Fibroblast of skin of scalp (primary cell): ENCODE measurements at regions not wholly inside any gene's neighbourhood (a gene's known extent, or its start where the extent isn't known, plus 50 kb on each side); places are given as distances from the start of the nearest gene placed in this dataset.
A peak's percentile ranks its signal among the peaks of the same experiment; 100 is the strongest.
"Not testable (repeated sequence)": the region's sequence is repeated elsewhere in the genome, so short reads cannot be mapped to it uniquely, and the experiment has no call there.

Source experiments
- DNase-seq: peaks from one replicate; pipeline ENCODE4 v3.0.0-alpha.2; 2013

DNA sequence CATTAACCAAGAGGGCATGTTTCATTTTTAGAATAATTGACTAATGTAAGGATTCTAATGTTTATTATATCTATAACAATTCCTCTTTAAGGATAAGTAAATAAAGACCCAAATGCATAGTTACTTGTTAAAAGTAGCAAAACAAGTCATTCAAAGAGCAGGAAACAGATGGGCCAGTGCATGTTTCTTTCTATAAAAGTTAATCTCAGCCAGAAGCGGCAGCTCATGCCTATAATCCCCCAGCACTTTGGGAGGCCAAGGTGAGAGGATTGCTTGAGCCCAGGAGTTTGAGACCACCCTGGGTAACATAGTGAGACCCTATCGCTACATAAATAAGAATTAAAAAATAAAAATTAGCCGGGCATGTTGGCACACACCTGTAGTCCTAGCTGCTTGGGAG lies 391.0 kb upstream of the RGS6 start:
- DNase-seq, result no peak

DNA sequence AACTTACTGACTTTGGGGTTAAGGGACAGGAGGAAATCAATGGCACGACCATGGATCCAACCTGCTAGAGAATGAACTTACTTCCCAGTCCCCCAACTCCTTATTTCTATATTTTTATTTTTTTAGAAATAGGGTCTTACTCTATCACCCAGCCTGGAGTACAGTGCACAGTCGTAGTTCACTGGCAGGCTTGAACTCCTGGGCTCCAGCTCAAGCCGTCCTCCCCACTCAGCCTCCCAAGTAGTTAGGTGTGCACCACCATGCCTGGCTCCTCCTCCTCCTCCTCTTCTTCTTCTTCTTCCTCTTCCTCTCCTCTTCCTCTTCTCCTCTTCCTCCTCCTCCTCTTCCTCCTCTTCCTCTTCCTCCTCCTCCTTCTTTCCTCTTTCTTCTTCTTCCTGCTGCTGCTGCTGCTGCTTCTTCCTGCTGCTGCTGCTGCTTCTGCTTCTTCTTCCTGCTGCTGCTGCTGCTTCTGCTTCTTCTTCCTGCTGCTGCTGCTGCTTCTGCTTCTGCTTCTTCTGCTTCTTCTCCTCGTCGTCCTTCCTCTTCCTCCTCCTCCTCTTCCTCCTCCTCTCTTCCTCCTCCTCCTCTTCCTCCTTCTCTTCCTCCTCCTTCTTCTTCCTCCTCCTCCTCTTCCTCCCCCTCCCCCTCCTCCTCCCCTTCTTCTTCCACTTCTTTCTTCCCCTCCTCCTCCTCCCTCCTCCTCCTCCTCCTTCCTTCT lies 390.1 kb upstream of the RGS6 start:
- no peak for DNase-seq

DNA sequence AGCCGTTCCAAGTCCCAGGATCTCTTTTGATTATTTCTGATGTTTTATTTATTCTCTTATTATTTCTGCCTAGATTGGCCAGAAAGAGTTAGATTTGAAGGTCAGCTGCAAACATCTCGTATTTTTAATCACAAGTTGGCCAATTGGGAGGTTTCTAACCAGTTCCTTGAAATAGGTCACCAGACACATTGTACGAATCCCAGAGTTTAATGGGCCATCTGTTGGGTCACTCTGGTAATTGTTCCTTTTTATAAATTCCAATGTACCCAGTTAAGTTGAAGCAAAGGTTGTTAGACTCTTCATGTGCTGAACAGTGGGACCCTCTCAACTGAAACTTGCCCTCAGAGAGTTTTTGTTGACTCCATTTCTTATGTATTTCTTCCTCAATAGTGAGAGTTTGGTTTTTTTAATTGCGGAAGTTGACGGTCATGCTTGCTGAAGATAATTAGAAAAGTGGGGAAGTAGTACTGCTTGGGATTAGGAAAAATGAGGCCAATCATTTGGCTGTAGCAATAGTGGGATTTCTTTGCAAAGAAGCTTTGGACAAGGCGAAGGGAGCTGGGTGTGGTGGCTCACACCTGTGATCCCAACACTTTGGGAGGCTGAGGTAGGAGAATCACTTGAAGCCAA lies 382.7 kb upstream of the RGS6 start:
- no peak for DNase-seq

DNA sequence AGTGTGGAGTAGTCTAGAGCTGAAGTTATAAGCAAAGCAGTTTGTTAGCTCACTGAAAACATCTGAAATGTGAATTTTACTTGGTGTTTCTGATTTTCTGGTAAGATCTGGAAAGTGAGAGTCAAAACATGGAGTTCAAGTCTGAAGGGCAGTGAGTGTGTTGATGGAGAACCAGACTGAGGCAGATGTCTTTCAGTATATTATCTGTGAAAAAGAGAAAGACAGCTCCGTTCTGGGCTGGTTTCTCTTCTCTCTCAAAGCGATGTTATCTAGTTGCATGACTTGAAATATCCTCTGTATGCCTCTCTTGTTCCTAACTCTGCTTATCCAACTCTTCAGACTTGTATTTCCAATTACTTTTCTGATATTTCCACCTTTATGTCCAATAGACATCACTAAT lies 381.9 kb upstream of the RGS6 start:
- DNase-seq, result no peak

DNA sequence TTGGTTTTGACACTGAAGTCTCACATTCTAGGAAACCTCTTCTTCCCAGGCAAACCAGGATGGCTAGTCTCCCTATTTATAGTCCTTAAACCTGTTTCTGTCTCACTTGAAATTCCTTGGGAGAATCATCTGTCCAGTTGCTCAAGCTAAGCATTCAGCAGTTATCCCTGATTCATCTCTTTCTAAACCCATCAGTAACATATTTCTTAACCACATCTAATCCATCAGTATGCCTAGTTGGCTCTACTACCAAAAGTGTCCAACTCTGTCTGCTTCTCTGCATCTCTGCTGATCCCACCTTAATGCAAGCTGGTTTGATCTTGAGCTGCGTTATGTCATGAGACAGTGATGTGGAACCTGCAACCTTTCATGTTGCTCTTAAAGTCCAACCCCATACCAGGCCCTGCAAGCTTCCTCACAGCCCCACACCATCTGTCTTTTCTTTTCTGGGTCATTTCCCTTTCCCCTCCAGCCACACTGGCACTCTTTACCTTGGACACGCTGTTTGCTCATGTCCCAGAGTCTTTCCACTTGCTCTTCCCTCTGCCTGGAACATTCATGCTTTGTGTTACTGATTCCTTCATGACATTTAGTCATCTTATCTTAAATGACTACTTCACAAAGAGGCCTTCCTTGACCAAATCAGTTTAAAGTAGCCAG lies 380.8 kb upstream of the RGS6 start:
- peak; percentile 84 for DNase-seq

DNA sequence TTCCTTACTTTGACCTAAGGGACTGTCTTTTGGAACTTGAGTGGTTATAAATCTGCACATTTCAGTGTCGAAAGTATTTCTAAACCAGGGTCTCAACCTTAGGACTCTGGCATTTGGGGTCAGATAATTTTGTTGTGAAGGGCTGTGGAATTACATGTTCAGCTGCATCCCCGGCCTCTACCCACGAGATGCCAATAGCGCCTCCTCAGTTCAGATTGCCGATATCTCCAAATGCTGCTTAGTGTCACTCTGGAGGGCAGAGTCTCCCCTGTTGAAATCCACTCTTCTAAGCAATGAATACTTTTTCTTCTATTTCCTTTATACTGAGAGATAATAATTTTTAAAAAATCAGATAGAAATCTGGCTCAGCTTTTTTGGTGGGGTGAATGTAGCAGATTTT lies 379.4 kb upstream of the RGS6 start:
- DNase-seq, result no peak

DNA sequence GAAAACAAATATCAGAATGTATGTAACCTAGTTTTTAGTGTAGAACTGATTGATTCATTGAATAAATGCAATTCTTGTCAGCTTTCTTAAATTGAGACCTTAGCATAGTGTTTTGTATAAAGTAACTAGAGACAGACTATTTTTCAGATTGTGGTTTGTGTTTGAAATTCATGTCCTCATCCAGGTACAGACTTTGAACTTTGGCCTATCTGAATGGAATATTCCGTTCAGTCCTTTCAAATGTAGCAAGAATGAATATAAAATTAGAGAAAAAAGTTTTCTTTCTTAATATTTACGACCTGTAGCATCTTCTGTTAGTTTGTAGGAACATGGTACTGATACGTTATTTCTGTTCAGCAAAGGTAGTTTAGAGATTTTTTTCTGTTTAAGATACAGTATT lies 378.4 kb upstream of the RGS6 start:
- DNase-seq, result no peak

DNA sequence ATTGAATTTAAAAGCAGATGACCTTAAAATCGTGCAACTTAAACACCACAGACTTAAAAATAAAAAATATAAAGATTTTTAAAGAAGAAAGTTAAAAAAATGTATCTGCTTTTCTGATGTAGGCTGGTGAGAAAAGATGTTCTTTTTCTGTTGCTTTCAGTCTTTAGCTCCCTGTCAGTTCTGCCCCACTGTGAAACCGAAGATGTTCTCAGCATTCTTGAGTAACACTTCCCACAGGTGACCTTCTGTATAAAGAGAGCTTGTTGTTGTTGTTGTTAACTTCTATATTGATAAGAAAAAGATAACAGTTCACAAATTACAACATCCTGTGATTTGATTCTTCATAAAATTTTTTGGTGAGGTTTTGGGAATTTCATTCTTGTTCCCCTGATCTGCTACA lies 377.9 kb upstream of the RGS6 start:
- DNase-seq, result no peak

DNA sequence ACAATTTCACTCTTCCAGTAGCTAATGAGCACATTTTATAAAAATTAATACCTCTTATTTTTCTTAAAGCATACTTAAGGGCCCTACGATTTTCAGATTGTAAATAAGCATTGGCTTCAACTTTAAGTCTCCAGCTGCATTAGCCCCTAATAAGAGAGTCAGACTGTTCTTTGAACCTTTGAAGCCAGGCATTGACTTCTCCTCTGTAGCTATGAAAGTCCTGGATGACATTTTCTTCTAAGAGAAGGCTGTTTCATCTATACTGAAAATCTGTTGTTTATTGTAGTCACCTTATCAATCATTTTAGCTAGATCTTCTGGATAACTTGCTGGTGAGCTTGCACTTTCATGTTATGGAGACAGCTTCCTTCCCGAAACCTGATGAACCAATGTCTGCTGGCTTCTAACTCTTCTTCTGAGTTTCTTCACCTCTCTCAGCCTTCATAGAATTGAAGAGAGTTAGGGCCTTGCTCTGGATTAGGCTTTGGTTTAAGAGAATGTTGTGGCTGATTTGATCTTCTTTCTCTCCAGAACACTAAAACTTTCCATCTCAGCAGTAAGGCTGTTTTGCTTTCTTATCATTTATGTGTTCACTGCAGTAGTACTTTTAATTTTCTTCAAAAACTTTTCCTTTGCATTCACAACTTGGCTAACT lies 377.1 kb upstream of the RGS6 start:
- DNase-seq, result no peak

DNA sequence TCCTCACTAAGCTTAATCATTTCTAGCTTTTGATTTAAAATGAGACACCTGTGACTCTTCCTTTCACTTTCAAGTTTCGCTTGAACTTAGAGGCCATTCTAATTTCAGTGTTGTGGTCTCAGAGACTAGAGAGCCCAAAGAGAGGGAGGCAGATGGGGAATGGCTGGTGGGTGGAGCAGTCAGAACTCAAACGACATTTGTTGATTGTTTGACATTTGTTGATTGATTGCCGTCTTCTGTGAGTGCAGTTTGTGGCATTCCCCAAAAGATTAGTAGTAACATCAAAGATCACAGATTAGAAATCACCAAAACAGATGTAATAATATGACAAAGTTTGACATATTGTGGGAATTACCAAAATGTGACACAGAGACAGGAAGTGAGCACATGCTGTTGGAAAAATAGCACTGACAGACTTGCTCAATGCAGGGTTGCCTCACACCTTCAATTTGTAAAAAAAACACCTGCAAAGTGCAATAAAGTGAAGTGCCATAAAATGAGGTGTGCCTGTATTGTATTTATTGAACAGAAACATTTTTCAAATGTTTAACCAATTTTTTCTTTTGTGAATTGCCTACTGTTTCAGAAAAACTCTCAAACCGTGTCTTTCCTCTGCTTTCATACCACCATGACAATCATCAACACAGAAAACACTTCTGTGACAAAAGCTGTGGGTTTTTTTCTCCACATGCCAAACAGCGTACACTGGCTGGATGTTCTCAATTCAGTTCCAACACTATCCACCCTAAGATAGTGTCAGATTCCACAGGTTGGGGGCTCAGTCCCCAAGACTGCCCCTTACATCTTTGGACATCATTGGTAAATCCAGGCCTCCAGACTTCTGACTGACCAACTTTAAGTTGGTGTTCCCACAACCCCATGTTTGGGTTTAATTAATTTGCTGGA lies 376.3 kb upstream of the RGS6 start:
- no peak for DNase-seq

DNA sequence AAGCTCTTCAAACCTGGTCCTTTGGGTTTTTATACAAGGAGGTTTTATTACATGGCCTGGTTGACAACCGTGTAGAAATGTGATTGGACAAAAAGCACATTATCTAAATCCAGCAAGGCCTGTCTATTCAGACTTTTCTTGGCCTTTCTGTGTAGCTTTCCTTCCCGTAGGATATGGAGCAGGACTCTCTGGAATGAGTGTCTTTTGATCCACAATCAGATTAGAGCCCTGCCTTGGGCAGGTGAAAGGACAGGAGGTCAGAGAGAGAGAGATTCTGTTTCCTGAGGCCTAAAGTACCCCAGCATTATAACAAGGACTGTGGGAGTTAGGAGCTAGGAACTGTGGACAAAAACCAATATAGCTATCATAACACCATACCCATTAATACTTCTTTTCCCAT lies 375.5 kb upstream of the RGS6 start:
- DNase-seq, result no peak

DNA sequence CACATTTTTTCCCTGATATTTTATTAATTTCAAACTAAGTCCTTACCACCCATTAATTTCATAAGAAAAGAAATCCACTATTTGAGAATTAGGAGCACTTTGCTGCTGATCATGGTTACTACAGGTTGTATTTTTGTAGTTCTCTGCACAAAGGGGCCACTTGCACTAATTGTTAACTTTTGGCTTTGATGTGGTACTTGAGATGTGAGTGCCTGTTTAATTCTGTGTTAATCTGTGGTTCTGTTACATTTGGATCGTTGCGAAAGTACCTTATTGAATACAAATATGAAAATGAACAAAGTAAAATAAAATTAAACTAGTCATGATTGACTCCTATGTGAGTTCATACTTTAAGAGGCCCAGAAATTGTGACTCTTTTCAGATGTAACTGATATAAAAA lies 374.9 kb upstream of the RGS6 start:
- no peak for DNase-seq

DNA sequence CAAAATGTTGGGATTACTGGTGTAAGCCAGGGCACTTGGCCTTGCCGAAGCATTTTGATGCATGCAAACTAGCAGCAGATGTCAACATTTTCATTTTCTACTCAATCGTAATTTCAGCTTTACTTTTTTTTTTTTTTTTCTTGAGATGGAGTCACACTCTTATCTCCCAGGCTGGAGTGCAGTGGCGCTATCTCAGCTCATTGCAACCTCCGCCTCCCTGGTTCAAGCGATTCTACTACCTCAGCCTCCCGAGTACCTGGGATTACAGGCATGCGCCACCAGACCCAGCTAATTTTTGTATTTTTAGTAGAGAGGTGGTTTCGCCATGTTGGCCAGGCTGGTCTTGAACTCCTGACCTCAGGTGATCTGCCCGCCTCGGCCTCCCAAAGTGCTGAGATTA lies 373.3 kb upstream of the RGS6 start:
- not testable (repeated sequence) for DNase-seq

DNA sequence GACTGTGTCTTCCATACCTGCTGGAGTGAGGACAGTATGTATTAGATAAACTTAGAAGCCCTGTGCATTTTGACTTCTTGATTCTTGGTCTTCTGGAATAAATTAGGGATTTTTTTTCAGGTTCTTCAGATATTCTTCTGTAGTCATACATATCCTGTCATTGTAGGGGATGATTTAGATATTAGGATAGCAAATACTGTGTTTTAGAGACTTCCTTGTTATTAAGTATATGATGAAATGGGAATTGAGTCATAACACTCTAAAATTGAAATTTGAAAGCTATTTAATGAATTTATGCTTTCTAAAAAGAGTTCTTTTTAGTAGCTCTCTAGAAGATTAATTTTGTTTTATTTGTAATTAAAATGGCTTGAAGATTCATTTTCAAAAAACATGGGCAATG lies 371.5 kb upstream of the RGS6 start:
- DNase-seq, result no peak

DNA sequence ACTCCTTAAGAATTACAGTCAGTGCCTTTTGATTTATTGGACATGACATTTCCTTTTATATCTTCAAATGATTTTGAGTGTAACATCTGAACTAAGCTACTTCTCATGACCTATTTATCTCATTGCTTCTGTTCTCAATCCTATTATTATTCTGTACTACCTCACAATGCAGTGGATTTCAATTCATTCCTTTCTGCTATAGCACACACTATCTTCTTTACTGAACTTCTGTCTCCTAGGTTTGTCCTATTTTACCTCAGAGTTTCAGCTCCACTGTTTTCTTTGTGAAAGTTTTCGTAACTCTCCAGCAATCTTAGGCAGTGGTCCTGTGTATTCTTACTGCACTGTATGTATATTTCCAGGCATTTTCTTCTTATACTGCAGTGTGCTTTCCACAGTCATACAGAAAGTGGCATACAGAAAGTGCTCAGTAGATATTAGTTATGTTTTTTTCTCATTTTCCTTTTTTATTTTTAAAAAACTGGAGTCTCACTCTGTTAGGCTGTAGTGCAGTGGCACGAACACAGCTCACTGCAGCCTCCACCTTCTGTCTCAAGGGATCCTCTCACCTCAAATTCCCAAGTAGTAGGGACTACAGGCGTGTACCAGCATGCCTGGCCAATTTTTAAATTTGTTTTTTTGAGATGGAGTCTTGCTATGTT lies 368.6 kb upstream of the RGS6 start:
- DNase-seq, result no peak

DNA sequence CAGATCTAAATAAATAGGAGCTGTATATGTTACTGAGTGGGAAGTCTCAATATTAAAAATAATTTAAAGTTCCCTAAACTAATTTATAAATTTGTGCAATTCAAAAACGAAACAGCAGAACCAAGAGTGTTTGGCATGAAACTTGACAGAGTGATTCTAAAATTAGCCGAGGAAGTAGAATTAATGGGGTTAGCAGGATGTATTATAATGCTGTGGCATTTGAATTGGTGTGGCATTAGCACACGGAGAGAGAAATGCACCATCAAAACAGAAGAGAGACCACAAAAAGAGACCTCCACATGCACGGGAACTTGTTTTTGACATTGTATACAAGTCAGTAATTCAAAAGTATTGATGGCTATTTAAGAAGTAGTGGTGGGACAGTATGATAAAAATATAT lies 366.0 kb upstream of the RGS6 start:
- DNase-seq, result no peak

DNA sequence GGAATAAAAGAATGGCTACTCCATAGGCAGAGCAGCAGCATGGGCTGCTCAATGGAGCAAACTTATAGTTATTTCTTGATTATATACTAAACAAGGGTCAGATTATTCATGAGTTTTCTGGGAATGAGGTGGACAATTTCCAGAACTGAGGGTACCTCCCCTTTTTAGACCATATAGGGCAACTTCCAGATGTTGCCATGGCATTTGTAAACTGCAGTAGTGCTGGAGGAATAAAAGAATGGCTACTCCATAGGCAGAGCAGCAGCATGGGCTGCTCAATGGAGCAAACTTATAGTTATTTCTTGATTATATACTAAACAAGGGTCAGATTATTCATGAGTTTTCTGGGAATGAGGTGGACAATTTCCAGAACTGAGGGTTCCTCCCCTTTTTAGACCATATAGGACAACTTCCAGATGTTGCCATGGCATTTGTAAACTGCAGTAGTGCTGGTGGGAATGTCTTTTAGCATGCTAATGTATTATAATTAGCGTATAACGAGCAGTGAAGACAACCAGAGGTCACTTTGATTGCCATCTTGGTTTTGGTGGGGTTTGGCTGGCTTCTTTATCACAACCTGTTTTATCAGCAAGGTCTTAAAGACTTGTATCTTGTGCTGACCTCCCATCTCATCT lies 364.6 kb upstream of the RGS6 start:
- DNase-seq, result not testable (repeated sequence)

DNA sequence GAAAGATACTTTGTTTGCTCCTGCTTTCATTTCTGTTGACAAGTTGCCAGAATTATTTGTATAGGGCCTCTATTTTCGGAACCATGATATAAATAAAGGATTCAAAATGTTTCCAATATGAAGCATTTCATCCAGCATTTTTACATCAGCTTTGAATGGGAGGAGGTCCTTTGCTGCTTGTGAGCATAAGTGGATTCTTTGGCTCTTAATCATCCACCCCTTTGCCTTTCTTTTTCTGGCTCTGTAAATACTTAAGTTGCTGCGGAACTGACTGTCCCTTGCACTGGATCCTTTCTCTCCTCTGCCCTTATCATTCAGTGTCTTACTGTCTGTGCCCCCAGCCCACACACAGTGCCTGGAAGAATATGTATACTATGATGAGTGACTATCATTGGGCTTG lies 357.3 kb upstream of the RGS6 start:
- DNase-seq, result peak; percentile 92

DNA sequence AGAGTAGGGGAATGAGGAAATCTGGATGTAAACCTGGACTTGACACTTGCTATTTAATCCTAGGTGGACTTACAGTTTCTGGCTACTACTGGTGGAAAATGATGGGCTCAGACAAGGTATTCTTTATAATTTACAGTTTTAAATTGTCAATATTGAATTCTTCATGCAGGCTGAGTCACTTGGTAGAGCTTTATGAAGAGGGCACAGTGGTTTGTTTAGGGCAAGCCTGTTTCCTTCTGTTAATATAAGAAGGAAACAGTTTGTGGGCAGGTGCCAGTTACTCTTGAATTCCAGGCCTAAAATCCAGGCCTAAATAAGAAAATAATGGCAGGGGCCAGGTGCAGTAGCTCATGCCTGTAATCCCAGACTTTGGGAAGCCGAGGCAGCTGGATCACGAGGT lies 355.8 kb upstream of the RGS6 start:
- DNase-seq, result no peak

DNA sequence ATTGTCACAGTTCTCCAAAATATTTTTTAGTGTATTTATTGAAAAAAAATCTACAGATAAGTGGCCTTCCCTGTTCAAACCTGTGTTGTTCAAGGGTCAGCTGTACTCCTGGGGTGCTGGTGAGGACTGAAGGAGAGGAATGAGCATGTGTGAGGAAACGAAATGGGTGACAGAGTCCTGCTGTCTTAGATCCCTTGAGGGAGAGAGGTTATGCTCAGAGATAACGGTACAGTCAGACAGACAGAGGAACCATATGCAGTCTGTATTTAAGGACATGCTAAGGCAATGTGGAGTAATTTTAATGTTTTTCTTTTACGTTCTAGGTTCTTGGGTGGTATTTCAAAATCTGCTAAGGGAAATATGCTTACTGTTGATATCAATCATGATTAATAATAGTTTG lies 352.9 kb upstream of the RGS6 start:
- DNase-seq, result no peak

DNA sequence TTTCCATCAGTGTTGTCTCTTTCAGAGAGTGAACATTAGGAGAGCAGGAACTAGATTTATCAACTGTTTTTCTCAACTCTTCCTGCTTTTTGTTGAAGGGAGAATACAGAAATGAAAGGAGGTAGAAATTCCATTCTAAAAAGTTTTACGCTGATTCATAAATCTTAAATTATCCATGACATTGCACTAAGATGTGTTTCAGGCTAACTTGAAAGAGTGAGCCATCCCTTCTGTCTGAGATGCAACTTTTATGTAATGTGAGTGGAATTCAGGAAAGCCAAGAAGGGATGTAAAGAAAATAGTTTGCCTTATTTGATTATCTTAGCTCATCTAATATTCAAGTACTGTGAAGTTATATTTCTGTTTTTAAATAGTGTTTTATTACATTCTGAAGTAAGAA lies 349.5 kb upstream of the RGS6 start:
- DNase-seq, result peak; percentile 94

DNA sequence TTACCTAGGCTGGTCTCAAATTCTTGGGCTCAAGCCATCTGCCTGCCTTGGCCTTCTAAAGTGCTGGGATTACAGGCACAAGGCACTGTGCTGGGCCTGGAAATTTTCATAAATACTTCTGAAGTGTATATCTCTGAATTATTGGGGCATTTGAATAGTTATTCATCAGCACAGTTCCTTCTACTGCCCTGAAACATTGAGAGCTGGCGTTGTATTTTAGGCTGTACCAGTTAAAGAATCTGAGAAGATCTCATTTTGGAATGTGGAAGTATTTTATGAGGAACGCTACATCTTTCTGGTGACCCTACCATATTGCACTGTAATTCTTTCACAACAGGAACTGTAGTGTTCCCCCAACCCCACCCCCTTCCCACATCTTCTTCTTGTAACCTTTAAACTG lies 349.0 kb upstream of the RGS6 start:
- peak; percentile 67 for DNase-seq
